HG03135 (cell line): ENCODE measurements at regions not wholly inside any gene's neighbourhood (a gene's known extent, or its start where the extent isn't known, plus 50 kb on each side); places are given as distances from the start of the nearest gene placed in this dataset.

Source experiments
- ATAC-seq: cut with Tn5 transposase; IDR thresholded peaks from one replicate; pipeline ENCODE4 v1.9.1; 2021; ENCODE audit warnings: mild to moderate bottlenecking, moderate library complexity; ENCODE audit not compliant: unreplicated experiment

- no peak for ATAC-seq
These were observed 93.5 kb downstream of the SIK1 start for GRCh38 chr21:43333298-43334062.

GRCh38 chr21:43332861-43333297, 94.1 kb downstream of the SIK1 start:
- ATAC-seq = no peak

GRCh38 chr21:43331962-43332828, 94.7 kb downstream of the SIK1 start:
- ATAC-seq = no peak

GRCh38 chr21:43331111-43331961, 95.6 kb downstream of the SIK1 start:
- no peak for ATAC-seq

- no peak for ATAC-seq
These were observed 96.5 kb downstream of the SIK1 start for GRCh38 chr21:43330306-43330881.

- no peak for ATAC-seq
These were observed 97.1 kb downstream of the SIK1 start for GRCh38 chr21:43329711-43330269.

- ATAC-seq = no peak
These were observed 97.8 kb downstream of the SIK1 start for GRCh38 chr21:43328958-43329691.

- ATAC-seq = no peak
These were observed 98.6 kb downstream of the SIK1 start for GRCh38 chr21:43328185-43328957.

- no peak for ATAC-seq
These were observed 100.8 kb downstream of the SIK1 start for GRCh38 chr21:43325968-43326715.

GRCh38 chr21:43325036-43325435, 101.9 kb downstream of the SIK1 start:
- ATAC-seq = no peak

- ATAC-seq = no peak
These were observed 102.3 kb downstream of the SIK1 start for GRCh38 chr21:43324596-43324995.

GRCh38 chr21:43323244-43324005, 103.5 kb downstream of the SIK1 start:
- ATAC-seq = no peak

GRCh38 chr21:43322805-43323204, 104.1 kb downstream of the SIK1 start:
- no peak for ATAC-seq

- no peak for ATAC-seq
These were observed 104.6 kb downstream of the SIK1 start for GRCh38 chr21:43322311-43322710.

GRCh38 chr21:43321611-43322010, 105.3 kb downstream of the SIK1 start:
- no peak for ATAC-seq

- no peak for ATAC-seq
These were observed 105.8 kb downstream of the SIK1 start for GRCh38 chr21:43321111-43321510.

GRCh38 chr21:43320526-43320925, 106.4 kb downstream of the SIK1 start:
- ATAC-seq = no peak
